Thyroid gland (tissue), 4 donors: ENCODE measurements at regions not wholly inside any gene's neighbourhood (a gene's known extent, or its start where the extent isn't known, plus 50 kb on each side); places are given as distances from the start of the nearest gene placed in this dataset.

ENCODE experiments used
- CTCF ChIP-seq, 6 experiments: fragments of 200-600 bp in 3 of 6; fragments of 450-650 bp in 3 of 6; sonication (generic) in 3 of 6; IDR thresholded peaks; one replicate each; pipeline ENCODE4 v1.5.1; 2016 to 2019; ENCODE audit warnings: antibody characterized with exemption in 6 of 6, mild to moderate bottlenecking in 2 of 6, inconsistent platforms in 1 of 6, moderate library complexity in 1 of 6
- POLR2A ChIP-seq, 2 donors: fragments of 450-650 bp; IDR thresholded peaks; one replicate each; pipeline ENCODE4 v1.6.1; 2017; ENCODE audit warnings: antibody characterized with exemption in 2 of 2, mild to moderate bottlenecking in 2 of 2, moderate library complexity in 1 of 2

DNA sequence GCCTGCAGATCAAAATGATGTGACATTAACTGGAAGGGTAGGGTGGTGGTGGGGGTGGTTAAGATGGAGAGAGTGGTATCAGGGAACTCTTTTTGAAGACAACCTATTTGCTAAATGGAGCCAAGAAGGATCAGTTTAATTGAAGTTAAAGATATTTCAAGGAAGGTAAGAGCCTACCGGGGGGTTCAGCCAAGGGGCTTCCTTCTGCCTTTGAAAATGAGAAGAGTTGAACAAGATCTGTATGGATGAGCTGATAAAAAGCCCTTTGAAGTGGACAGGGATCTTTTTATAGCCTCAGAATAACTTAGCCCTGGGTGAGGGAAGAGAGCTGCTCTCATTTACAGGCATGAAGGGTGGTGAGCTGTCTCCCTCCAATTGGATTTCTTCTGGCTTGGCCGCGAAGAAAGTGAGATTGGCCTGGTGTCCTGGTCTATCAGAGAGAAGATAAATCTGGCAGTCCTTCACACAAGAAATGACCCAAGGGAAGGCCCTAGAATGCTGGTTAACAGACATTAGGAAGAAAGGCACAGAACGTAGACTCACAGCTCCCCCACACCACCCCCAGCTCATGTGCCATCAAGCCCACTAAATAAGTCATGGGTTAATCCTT is 439.8 kb downstream of the TNS1 start:
- TF ChIP-seq CTCF (IDR thresholded peaks at IDR 0.05) = no peak
- TF ChIP-seq POLR2A (IDR thresholded peaks at IDR 0.05) = no peak
